ENCODE measurements at regions not wholly inside any gene's neighbourhood (a gene's known extent, or its start where the extent isn't known, plus 50 kb on each side); places are given as distances from the start of the nearest gene placed in this dataset.

GRCh38 chr9:25613709-25614108 lies 64.5 kb downstream of the TUSC1 start:
- no peak for DNase-seq

DNA sequence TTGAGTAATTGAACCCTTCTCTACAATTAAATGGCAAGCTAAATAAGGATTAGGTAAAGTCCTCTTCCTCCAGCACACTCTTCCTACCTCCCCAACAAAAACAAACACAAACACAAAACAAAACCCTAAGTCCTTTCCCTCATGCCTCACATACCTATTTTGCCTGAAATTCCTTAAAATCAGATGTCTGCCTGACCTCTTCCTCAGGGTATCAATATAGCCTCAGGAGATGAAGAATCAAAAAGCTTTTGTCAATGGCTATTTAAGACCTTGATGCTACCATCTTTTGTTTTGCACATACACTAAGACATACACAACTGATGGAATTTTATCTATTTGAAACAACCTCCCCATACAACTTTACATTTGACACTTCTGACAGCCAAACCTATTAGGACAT lies 75.1 kb downstream of the TUSC1 start:
- no peak for DNase-seq

GRCh38 chr9:25602400-25603044 lies 75.7 kb downstream of the TUSC1 start:
- no peak for DNase-seq

DNA sequence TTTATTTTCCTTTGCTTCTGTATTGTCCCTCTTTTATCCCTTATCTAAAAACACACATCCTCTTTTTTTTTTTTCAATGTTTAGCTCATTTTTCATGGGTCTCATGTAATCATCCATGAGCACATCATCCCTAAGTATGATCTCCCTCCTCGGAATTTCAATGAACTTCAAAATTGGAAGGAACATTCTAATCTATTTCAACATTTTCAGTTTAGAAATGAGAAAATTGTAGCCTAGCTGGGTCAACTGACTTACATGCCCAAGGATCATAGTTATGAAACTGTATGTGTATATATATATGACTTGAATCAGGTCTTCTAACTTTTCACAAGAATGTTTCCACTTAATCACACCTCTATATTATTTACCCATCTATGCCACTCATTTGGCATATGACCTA lies 77.7 kb downstream of the TUSC1 start:
- no peak for DNase-seq

DNA sequence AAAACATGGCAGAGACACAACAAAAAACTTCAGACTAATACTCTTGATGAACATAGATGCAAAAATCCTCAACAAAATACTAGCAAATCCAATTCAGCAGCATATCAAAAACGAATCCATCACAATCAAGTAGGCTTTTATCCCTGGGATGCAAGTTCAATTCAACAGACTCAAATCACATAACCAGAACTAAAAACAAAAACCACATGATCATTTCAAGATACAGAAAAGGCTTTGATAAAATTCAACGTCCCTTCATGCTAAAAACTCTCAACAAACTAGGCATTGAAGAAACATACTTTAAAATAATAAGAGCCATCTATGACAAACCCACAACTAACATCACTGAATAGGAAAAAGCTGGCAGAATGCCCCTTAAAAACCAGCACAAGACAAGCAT lies 93.6 kb downstream of the TUSC1 start:
- no peak for DNase-seq

- DNase-seq, result no peak
These were observed 105.0 kb downstream of the TUSC1 start for GRCh38 chr9:25573281-25573680.

DNA sequence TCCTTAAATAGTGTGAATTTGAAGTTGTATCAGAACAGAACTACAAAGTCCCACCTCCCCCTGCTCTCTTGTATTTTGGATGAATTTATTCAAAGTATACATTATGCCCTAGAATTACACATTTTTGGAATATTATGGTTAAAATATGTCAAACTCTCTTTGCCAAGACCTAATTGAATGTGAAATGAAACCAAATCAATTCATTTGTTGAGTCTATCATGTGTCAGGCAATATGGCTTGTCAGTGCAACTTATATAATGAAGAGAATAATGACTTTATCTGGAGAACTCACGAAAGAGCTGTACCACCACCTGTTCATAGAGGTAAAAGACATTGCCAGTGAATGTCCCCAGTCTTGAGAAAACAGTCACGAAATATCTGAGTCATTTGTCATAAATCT lies 106.8 kb downstream of the TUSC1 start:
- DNase-seq, result no peak

- no peak for DNase-seq
These were observed 107.4 kb downstream of the TUSC1 start for GRCh38 chr9:25570802-25571201.

DNA sequence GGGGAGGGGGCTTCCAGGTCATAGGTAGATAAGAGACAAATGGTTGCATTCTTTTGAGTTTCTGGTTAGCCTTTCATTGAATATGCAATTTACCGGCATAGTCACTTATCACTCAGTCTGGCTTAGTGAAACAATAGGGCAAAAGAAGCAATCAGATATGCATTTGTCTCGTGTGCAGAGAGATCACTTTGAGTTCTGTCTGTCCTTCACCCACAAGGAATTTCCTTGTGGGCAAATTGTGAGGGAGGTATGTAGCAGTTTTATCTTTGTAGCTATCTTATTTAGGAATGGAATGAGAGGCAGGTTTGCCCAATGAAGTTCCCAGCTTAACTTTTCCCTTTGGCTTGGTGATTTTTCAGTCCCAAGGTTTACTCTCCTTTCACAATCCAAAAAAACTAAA lies 116.1 kb downstream of the TUSC1 start:
- DNase-seq, result no peak

DNA sequence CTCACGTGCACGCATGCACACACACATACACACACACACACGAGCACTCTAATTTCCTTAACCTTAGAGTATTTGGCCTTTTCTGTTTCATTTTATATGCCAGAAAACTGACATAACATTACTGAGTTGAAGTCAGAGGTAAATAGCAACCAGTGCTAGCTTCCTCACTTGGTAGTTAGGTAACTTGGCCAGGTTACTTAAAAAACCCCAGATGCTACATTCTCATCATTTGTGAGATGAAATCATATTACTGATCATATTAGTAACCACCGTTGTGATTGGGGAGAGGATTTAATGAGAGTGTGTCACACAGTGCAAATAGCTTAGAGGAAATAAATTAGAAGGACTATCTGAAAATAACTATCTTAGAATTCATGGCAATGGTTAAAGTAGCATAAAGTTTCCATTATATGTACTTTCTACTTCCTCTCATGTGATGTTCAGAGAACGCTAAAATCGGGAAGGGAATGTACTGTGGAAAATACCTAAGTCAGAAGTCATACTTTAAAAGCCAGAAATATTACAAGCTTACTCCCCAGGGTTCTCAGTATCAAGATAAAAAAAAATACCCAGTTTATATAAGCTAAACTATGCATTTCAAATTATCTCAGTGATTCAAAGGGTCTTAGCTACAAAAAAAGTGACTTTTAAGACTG lies 120.5 kb downstream of the TUSC1 start:
- DNase-seq, result no peak

DNA sequence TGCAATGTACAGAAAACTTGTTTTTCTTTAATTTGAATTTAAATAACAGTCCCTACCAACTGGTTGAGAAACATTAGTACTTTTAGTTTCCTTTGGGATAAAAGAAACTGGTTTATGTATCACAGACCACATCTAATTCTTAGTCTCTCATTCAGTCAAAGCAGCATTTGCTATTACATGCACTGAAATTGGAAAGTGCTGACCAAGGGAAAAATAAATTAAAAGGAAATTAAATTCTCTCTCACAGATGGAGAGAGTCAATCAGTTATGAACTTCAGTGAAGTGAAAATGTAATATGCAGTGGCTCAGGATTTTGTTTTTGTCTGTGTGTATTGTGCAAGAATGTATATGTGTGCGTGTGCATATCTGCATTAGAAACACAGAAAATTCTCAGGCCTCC lies 121.7 kb downstream of the TUSC1 start:
- DNase-seq, result no peak

GRCh38 chr9:25548847-25549246 lies 129.4 kb downstream of the TUSC1 start:
- no peak for DNase-seq

DNA sequence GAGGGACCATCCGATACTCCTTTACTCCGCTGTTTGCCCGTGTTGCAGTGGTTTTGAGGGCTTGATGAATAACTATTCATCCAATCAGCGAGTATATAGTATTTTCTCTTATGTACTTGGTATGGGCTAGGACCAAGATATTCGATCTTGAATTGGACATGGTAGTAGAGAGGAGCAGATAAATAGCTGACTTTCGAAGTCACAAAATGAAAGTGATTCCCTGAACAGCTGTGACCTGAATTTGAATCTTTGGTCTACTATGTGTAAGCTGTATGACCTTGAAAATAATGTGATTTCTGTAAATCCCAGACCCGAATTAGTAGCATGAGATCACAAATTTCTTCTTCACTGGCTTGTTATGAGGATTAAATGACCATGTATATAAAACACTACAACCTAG lies 134.4 kb downstream of the TUSC1 start:
- DNase-seq, result no peak

- DNase-seq, result no peak
These were observed 135.9 kb downstream of the TUSC1 start for GRCh38 chr9:25542319-25542718.

GRCh38 chr9:25537808-25538207 lies 140.4 kb downstream of the TUSC1 start:
- no peak for DNase-seq

GRCh38 chr9:25519286-25519685 lies 159.0 kb downstream of the TUSC1 start:
- no peak for DNase-seq

- no peak for DNase-seq
These were observed 160.5 kb downstream of the TUSC1 start for GRCh38 chr9:25517701-25518100.

DNA sequence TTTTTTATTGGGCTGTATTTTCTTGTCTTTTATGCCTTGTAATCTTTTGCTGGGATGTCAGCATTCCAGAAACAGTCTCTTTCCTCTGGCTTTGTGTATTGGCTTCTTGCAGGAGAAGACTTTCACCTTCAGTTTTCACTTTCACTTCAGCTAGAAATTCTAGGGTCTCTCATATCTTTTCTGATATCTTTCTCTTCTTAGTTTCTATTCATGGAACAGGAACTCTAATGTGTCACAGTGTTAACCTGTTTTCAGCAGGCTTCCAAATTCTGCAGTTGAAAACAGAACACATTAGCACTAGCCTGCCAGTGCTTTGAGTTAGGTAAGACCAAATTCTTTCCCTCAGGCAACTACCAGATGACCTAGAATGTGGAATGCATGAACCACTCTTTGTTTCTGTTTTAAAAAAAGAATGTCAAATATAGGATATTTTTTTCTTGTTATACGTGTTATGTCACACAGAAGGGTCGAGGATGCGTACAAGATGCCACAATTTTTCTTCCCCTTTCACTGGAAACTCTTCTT lies 164.7 kb downstream of the TUSC1 start:
- DNase-seq, result no peak

DNA sequence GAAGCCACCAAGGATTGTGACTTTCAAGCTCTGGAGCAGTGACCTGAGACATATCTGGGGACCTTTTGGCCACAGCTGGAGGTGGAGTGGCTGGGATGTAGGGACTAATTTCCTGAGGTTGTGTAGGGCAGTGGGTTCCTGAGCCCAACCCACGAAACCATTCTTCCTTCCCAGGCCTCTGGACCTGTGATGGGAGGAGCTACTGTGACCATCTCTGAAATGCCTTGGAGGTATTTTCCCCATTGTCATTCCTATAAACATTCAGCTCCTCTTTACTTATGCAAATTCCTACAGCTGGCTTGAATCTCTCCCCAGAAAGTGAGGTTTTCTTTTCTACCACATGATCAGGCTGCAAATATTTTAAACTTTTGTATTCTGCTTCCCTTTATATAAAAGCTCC lies 172.6 kb downstream of the TUSC1 start:
- DNase-seq, result no peak

- DNase-seq, result no peak
These were observed 196.9 kb downstream of the TUSC1 start for GRCh38 chr9:25481372-25481771.

- DNase-seq, result no peak
These were observed 197.5 kb downstream of the TUSC1 start for GRCh38 chr9:25480696-25481095.

DNA sequence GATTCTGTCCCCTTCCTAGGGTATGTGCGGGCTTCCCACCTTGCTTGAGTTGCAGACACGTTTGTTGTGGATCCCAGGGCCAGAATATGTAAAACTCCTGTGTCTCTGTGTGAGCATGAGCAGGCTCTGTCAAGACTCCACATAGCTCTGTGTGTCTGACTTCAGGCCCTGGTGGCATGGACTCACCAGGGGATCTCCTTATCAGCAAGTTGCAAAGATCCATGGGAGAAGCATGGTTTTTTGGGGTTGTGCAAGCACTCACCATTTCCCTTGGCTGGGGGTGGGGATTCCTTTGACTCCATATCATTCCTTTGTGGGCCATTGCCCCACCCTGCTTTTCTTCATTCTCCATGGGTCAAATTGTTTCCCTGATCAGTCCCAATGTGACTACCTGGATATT lies 205.6 kb downstream of the TUSC1 start:
- no peak for DNase-seq

- no peak for DNase-seq
These were observed 206.1 kb downstream of the TUSC1 start for GRCh38 chr9:25472085-25472607.

GRCh38 chr9:25461416-25461815 lies 216.8 kb downstream of the TUSC1 start:
- no peak for DNase-seq

DNA sequence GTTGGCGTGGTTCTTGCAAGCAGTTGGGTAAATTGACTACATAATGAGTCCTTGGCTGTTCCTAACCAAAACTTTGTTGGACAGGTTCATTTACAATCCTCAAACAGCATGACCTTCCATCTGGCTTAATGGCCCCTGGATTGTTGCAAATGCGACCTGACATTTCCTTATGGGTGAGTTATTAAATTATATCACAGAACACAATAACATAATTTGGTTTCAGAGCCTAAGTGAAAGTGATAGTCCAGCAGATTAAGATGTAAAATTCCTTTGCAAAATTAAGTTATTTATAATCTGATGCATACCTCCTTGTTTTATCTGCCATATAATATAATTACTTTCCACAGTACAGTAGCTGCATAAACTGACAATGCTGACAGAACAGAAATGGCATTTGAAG lies 224.4 kb downstream of the TUSC1 start:
- no peak for DNase-seq

Data from SHP77 (cell line).